PC-3 (cell line): ENCODE measurements at regions not wholly inside any gene's neighbourhood (a gene's known extent, or its start where the extent isn't known, plus 50 kb on each side); places are given as distances from the start of the nearest gene placed in this dataset.
"Not testable (repeated sequence)": the region's sequence is repeated elsewhere in the genome, so short reads cannot be mapped to it uniquely, and the experiment has no call there.

Source experiments
- EZH2 ChIP-seq: fragments of 300-600 bp; sonication (generic); IDR thresholded peaks from one replicate; pipeline ENCODE4 v1.6.1; 2017; ENCODE audit warnings: antibody characterized with exemption, mild to moderate bottlenecking, low read length; ENCODE audit not compliant: unreplicated experiment
- EZH2phosphoT487 ChIP-seq: fragments of 300-600 bp; sonication (generic); IDR thresholded peaks from 2 replicates; pipeline ENCODE4 v1.6.1; 2018; ENCODE audit warnings: mild to moderate bottlenecking, antibody characterized with exemption, low read length, borderline replicate concordance
- TF ChIP-seq, protein P1 (sequence below): fragments of 300-600 bp; sonication (generic); conservative IDR thresholded peaks from 2 replicates; pipeline ENCODE4 v1.5.1; 2017; ENCODE audit warnings: antibody characterized with exemption, low read depth, mild to moderate bottlenecking, low read length

DNA sequence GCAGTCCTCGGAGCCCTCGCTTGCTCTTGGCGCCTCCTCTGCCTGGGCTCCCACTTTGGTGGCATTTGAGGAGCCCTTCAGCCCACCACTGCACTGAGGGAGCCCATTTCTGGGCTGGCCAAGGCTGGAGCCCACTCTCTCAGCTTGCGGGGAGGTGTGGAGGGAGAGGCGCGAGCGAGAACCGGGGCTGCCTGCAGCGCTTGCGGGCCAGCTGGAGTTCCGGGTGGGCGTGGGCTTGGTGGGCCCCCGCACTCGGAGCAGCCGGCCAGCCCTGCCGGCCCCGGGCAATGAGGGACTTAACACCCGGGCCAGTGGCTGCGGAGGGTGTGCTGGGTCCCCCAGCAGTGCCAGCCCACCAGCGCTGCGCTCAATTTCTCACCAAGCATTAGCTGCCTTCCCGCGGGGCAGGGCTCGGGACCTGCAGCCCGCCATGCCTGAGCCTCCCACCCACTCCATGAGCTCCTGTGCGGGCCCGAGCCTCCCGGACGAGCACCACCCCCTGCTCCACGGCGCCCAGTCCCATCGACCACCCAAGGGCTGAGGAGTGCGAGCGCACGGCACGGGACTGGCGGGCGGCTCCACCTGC, 81.4 kb upstream of the CDH9 start:
- not testable (repeated sequence) for TF ChIP-seq EZH2phosphoT487, EZH2
- TF ChIP-seq, protein P1, sequence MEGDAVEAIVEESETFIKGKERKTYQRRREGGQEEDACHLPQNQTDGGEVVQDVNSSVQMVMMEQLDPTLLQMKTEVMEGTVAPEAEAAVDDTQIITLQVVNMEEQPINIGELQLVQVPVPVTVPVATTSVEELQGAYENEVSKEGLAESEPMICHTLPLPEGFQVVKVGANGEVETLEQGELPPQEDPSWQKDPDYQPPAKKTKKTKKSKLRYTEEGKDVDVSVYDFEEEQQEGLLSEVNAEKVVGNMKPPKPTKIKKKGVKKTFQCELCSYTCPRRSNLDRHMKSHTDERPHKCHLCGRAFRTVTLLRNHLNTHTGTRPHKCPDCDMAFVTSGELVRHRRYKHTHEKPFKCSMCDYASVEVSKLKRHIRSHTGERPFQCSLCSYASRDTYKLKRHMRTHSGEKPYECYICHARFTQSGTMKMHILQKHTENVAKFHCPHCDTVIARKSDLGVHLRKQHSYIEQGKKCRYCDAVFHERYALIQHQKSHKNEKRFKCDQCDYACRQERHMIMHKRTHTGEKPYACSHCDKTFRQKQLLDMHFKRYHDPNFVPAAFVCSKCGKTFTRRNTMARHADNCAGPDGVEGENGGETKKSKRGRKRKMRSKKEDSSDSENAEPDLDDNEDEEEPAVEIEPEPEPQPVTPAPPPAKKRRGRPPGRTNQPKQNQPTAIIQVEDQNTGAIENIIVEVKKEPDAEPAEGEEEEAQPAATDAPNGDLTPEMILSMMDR: not testable (repeated sequence)
